Thymus (tissue), 11 donors: ENCODE measurements at regions not wholly inside any gene's neighbourhood (a gene's known extent, or its start where the extent isn't known, plus 50 kb on each side); places are given as distances from the start of the nearest gene placed in this dataset.

Source experiments
- DNase-seq, 9 donors: peaks; one replicate each; pipeline ENCODE4 v3.0.0-alpha.2; 2013; ENCODE audit warnings: low spot score in 9 of 9, low read depth in 6 of 9, missing footprints in 1 of 9
- H3K27ac ChIP-seq, 2 donors: one replicate each; pipeline ENCODE4 v1.5.1; 2013; ENCODE audit warnings: control low read depth in 1 of 2, low read depth in 1 of 2, low read length in 1 of 2, mild to moderate bottlenecking in 1 of 2, moderate library complexity in 1 of 2
- H3K27me3 ChIP-seq, 2 donors: one replicate each; pipeline ENCODE4 v1.5.1; 2013; ENCODE audit warnings: low read length in 1 of 2; ENCODE audit not compliant: control insufficient read depth in 2 of 2, insufficient read depth in 1 of 2
- H3K36me3 ChIP-seq, 2 donors: one replicate each; pipeline ENCODE4 v1.5.1; 2013; ENCODE audit warnings: low read length in 1 of 2, mild to moderate bottlenecking in 1 of 2, moderate library complexity in 1 of 2; ENCODE audit not compliant: control insufficient read depth in 2 of 2, insufficient read depth in 2 of 2
- H3K4me1 ChIP-seq, 2 donors: one replicate each; pipeline ENCODE4 v1.5.1; 2013; ENCODE audit warnings: low read length in 2 of 2; ENCODE audit not compliant: control insufficient read depth in 2 of 2, insufficient read depth in 2 of 2
- H3K4me3 ChIP-seq, 2 donors: one replicate each; pipeline ENCODE4 v1.5.1; 2013; ENCODE audit warnings: low read length in 2 of 2, control low read depth in 1 of 2, mild to moderate bottlenecking in 1 of 2
- H3K9me3 ChIP-seq, 2 donors: one replicate each; pipeline ENCODE4 v1.5.1; 2013; ENCODE audit warnings: low read length in 1 of 2, mild to moderate bottlenecking in 1 of 2; ENCODE audit not compliant: control insufficient read depth in 2 of 2, insufficient read depth in 1 of 2
- WGBS: extraction: QIAGEN DNeasy Blood & Tissue Kit; methylation state at CpG from one replicate; pipeline ENCODE4 v1.1.7; 2013; 5-methylcytosine and 5-hydroxymethylcytosine counted together
- donor health status: healthy.

GRCh38 chr2:13040043-13040442 lies 323.3 kb downstream of the TRIB2 start:
- WGBS: 93% methylated on average over 13 of the region's 13 CpGs
- H3K27me3 ChIP-seq: no peaks in the 10 kb centered on the region
- DNase-seq: no peak
- H3K4me1 ChIP-seq: no peaks in the 10 kb centered on the region
- peaks cover 3 to 10% of the 10 kb centered on the region in 2 donors for H3K9me3 ChIP-seq
- H3K36me3 ChIP-seq: no peaks in the 10 kb centered on the region
- H3K4me3 ChIP-seq: no peak overlapping the region
- no peak overlapping the region for H3K27ac ChIP-seq

- WGBS: 70% methylated on average over 2 of the region's 2 CpGs
- no peaks in the 10 kb centered on the region for H3K4me1 ChIP-seq
- no peak for DNase-seq
- no peaks in the 10 kb centered on the region for H3K36me3 ChIP-seq
- H3K27ac ChIP-seq: no peak overlapping the region
- H3K9me3 ChIP-seq: no peaks in the 10 kb centered on the region
- no peak overlapping the region for H3K4me3 ChIP-seq
- no peaks in the 10 kb centered on the region for H3K27me3 ChIP-seq
These were observed 329.9 kb downstream of the TRIB2 start for GRCh38 chr2:13046557-13047165.

GRCh38 chr2:13050764-13051163 lies 334.0 kb downstream of the TRIB2 start:
- no peak for DNase-seq
- Histone ChIP-seq H3K9me3 (no peaks in the 10 kb centered on the region), H3K4me1 (no peaks in the 10 kb centered on the region), H3K27me3 (no peaks in the 10 kb centered on the region), H3K27ac (no peak overlapping the region), H3K4me3 (no peak overlapping the region), H3K36me3 (no peaks in the 10 kb centered on the region)

GRCh38 chr2:13052547-13052946 lies 335.8 kb downstream of the TRIB2 start:
- 89% methylated on average over 4 of the region's 4 CpGs for WGBS
- no peaks in the 10 kb centered on the region for H3K4me1 ChIP-seq

GRCh38 chr2:13056259-13056843 lies 339.6 kb downstream of the TRIB2 start:
- no peaks in the 10 kb centered on the region for H3K4me1 ChIP-seq
- 55% methylated on average over 3 of the region's 3 CpGs for WGBS
- H3K27ac ChIP-seq: no peak overlapping the region
- no peaks in the 10 kb centered on the region for H3K9me3 ChIP-seq
- H3K36me3 ChIP-seq: no peaks in the 10 kb centered on the region
- DNase-seq: no peak
- H3K27me3 ChIP-seq: no peaks in the 10 kb centered on the region
- no peak overlapping the region for H3K4me3 ChIP-seq

More at GRCh38 chr2:13052547-13052946, 335.8 kb downstream of the TRIB2 start:
- H3K27ac ChIP-seq: no peak overlapping the region
- no peaks in the 10 kb centered on the region for H3K36me3 ChIP-seq
- no peak overlapping the region for H3K4me3 ChIP-seq
- H3K27me3 ChIP-seq: no peaks in the 10 kb centered on the region
- H3K9me3 ChIP-seq: no peaks in the 10 kb centered on the region
- DNase-seq: no peak

GRCh38 chr2:13057671-13058070 lies 340.9 kb downstream of the TRIB2 start:
- H3K4me3 ChIP-seq: no peak overlapping the region
- no peaks in the 10 kb centered on the region for H3K27me3 ChIP-seq
- H3K36me3 ChIP-seq: no peaks in the 10 kb centered on the region
- H3K4me1 ChIP-seq: no peaks in the 10 kb centered on the region
- H3K9me3 ChIP-seq: no peaks in the 10 kb centered on the region
- H3K27ac ChIP-seq: no peak overlapping the region
- DNase-seq: no peak

GRCh38 chr2:13066676-13067075 lies 349.9 kb downstream of the TRIB2 start:
- Histone ChIP-seq H3K4me1 (no peaks in the 10 kb centered on the region), H3K36me3 (no peaks in the 10 kb centered on the region), H3K27ac (no peak overlapping the region), H3K9me3 (no peaks in the 10 kb centered on the region), H3K27me3 (no peaks in the 10 kb centered on the region), H3K4me3 (no peak overlapping the region)
- 92% methylated on average over 1 of the region's 1 CpG for WGBS
- no peak for DNase-seq

- H3K36me3 ChIP-seq: no peaks in the 10 kb centered on the region
- no peak for DNase-seq
- H3K9me3 ChIP-seq: no peaks in the 10 kb centered on the region
- H3K4me1 ChIP-seq: no peaks in the 10 kb centered on the region
- H3K27ac ChIP-seq: no peak overlapping the region
- H3K4me3 ChIP-seq: no peak overlapping the region
- no peaks in the 10 kb centered on the region for H3K27me3 ChIP-seq
- 97% methylated on average over 2 of the region's 2 CpGs for WGBS
These were observed 350.8 kb downstream of the TRIB2 start for GRCh38 chr2:13067508-13067907.

GRCh38 chr2:13089971-13090370 lies 373.2 kb downstream of the TRIB2 start:
- no peaks in the 10 kb centered on the region for H3K36me3 ChIP-seq
- no peak overlapping the region for H3K27ac ChIP-seq
- H3K4me3 ChIP-seq: no peak overlapping the region
- H3K4me1 ChIP-seq: no peaks in the 10 kb centered on the region
- H3K9me3 ChIP-seq: no peaks in the 10 kb centered on the region
- no peaks in the 10 kb centered on the region for H3K27me3 ChIP-seq
- DNase-seq: no peak
